ENCODE measurements at regions not wholly inside any gene's neighbourhood (a gene's known extent, or its start where the extent isn't known, plus 50 kb on each side); places are given as distances from the start of the nearest gene placed in this dataset.

DNA sequence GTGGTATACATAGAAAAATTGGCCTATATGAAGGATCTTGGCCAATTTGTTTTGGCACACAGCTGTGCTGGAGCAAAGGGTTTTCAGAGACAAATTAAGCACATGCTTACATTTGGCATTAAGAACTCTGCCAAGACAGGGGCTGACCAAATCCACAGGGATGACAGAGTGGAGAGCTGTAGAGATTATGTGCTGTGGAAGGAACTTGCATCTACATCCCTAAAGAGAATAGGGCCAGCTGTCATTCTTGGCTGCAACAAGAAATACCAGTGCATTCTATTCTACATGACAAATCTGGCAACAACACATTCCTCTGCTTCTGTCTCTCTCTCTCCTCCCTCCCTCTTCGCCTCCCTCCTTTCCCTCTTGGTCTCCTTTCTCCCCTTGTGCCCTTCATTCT, 75.6 kb downstream of the POM121L12 start:
- no peak for TF ChIP-seq YY1 (IDR thresholded peaks at IDR 0.05; ENCODE audit: insufficient read depth, insufficient read length)
- no peak for TF ChIP-seq SUZ12 (IDR thresholded peaks at IDR 0.05; ENCODE audit: extremely low read depth, insufficient read depth, insufficient read length)
